Hematopoietic multipotent progenitor cell (in vitro differentiated cells): ENCODE measurements at regions not wholly inside any gene's neighbourhood (a gene's known extent, or its start where the extent isn't known, plus 50 kb on each side); places are given as distances from the start of the nearest gene placed in this dataset.

Source experiments
- DNase-seq, 3 donors: peaks; one replicate each; pipeline ENCODE4 v3.0.0-alpha.2; 2011 to 2015; ENCODE audit warnings: low read depth in 2 of 3, low spot score in 2 of 3

- DNase-seq, result no peak
These were observed 733.7 kb upstream of the POU3F3 start for GRCh38 chr2:104120171-104120570.

- no peak for DNase-seq
These were observed 728.8 kb upstream of the POU3F3 start for GRCh38 chr2:104125096-104125495.

DNA sequence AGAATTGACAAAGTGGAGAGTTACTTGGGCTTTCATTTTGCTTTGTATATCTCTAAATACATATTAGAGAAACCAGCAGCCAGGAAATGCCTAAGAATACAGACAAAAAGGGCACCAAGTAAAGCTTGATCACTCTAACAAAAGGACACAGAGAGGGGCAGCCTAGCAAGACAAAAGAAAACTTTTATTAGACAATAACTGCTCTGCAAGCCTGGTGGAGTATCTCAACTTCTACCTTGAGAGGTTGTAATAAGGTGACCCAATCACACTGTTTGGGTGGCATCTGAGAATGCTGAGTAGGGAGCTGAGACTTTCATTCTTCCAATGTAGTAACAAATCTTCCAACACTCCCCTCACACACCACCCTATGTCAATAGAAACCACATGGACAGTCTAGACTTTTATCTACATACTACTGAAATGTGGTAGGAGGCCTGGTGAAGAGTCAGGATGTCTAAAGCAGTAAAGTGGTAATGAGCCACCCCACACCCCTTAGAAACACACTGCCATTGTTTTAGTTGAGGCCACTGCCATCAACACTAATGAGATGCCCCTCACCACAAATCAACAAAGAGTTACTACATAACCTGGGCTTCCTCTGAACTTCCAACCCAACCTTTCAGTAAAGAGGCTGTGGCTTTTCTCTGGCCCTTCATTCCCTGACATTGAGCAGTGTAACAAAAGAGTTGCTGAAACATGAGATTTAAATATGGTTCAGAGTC lies 726.7 kb upstream of the POU3F3 start:
- DNase-seq, result no peak

DNA sequence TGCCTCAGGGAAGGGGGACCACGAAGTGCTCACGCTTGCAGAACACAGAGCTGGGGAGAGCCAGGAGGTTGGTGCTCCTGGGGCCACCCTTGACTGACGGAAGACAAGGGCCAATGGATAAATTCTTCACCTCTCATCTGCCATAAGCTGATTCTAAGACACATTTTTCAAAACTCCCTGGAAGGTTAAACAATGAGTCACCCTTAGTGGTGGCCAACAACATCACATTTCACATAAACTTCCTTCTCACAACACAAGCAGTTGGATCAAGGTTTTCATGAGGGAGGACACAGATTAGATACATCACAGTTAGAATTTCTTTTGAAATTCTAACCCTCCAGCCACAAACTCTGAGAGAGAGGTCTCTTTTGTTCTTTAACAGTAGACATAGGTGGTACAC lies 713.6 kb upstream of the POU3F3 start:
- no peak for DNase-seq

DNA sequence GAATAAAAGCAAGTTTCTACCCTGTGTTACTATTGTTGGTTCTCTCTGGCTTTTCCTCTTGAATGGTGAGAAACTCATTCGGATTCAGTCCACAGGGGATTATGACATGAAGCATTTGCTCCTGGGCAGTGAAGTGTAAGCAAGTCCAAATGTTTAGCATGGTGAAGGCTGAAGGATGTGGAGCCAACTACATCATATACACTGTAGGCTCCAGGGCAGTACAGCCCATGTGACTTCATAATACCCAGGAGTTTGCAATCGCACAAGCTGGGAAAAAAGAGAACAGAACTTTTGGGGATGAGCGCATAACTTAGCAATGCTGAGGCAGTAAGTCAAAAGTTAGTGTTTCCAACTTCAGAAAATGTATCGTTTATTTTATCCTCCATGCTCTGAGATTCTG lies 695.7 kb upstream of the POU3F3 start:
- DNase-seq, result no peak

DNA sequence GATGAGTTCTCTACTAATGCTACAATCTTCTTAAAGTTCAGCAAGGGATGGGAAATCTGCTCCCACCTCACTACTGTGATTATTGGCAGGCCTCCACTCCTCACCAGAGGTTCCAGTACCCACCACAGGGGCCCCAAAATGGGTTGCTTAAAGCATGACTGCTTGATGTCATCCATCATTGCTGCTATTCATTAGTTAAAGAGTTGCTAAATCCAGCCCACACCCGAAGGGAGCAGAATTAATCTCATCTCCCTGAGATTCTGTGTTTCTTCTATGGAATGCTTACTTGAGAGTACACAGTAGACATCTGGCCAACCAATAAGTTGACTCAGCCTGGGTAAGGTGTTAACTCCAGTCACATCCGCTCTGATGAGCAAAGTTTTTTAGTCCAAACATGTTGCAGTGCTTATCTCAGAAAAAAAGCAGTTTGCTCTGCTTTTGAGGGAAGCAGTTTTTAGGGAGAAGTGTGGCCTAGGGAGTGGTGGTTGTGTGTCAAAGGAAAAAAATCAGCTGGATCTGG lies 690.2 kb upstream of the POU3F3 start:
- DNase-seq, result no peak

DNA sequence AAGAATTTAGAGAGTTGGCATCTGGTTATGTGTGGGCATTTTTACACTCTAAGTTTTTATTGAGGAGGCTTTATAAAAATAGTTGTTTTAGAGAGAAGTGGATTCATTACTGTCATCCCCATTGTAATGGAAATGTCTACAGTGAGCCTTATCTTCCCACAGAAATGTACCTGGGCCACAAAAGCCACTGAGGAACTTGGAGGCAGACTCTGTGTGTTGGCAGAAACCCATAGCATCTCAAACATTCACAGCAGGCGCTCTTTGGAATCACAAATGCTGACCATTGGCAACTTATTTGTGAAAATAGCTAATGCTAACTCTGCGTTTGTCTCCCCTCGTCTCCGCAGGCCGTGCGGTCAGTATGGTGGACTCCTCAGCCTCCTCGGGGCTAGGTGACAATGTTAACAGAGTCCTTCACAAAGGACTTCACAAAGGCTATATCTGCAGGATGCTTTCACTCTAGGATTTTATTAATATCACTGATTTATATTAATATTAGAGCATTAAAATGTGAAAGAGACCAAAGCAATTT lies 689.1 kb upstream of the POU3F3 start:
- no peak for DNase-seq

- DNase-seq, result no peak
These were observed 676.7 kb upstream of the POU3F3 start for GRCh38 chr2:104177179-104177578.

DNA sequence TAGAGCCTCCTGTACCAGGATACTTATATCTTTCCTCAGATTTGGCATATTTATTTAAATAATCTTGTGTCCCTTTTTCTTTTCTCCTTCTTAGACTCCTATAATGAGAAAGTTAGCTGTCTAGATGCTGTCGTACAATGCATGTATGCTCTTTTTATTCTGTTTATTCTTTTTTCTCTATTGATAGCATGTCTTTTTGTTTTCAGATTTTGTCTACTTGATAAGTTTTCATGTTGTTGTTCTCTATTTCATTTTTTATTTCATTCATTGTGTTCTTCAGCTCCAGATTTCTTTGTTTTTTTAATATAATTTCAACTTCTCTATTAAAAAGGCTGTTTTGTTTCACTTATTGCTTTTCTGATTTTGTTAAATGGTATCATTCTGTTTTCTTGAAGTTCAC lies 674.3 kb upstream of the POU3F3 start:
- DNase-seq, result no peak

DNA sequence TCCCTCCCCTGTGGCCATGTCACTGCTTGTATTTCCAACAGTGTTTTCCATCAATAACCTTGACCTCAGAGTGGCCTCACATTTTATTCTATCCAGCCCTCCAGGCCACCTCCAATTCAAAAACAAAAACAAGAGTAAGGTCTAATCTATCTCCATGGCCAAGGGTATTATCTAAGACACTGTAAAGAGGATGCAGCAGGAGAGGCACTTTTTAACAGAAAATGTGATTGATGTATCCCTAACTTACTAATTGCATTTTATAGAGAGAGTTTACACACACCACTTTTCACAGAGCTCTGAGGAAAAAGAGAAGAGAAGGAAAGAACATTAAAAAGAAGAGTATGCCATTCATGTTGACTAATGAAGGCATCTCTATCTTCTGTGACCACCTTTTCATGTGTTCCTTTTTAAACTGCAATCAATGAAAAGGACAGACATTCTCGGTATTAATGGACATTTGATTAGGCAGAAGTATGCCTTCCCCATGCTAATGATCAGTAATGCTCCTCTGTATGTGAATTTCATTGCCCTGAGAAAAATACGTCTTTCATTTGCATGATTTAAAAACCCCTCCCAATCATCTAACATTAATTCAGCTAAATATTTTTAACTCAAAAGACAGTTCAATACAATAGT lies 653.3 kb upstream of the POU3F3 start:
- no peak for DNase-seq

DNA sequence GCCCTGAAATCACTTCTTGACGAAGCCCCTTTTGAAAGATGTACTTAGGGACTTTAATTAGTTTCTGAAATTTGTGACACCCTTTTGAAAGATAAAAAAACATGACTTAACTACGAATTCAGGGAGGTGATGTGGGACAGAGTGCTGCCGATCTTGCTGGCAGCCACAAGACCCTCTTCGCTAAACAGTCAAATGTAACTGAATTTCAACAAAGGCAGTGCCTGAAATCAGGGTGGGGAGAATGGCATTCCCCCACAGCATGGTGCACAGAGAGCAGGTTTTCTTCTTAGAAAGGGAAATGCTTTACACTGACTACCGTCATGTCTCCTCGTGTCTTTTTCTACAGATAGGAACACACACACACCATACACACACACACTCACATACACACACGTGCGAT lies 640.2 kb upstream of the POU3F3 start:
- no peak for DNase-seq

GRCh38 chr2:104215269-104216161 lies 638.4 kb upstream of the POU3F3 start:
- DNase-seq, result no peak

DNA sequence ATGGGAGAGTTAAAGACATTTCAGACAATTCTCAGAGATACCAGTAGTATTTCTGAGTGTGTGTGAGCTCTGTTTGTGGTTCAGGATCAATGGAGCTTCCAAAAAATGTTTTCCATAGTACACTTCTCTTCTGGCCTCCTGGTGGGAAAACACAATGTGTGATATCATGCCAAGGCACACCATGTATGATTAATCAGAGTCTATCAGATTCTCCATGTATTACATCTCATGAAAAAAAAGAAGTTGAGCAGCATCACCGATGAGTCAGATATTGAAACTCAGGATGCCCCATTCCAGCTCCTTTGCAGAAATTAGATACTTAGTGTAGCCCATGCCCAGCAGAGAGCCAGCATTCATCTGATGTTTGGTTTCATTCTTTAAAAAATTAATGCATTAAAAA lies 620.3 kb upstream of the POU3F3 start:
- DNase-seq, result no peak

DNA sequence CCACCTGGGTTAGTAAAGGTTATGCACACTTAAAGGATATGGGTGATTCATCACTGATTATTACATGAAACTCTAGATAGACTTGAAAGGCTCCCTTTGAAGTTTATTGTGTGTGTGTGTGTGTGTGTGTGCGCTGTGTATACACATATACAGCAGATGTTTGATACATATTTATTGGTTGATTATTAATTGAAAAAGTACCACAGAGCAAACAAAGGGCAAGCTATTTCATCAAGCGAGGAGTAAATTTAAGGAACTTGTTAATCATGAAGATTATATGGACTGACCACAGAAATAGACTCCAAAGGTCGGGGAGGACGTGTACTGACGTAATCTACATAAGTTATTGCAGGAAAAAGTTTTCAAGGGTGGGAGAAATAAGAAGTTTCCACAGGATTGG lies 617.4 kb upstream of the POU3F3 start:
- no peak for DNase-seq

DNA sequence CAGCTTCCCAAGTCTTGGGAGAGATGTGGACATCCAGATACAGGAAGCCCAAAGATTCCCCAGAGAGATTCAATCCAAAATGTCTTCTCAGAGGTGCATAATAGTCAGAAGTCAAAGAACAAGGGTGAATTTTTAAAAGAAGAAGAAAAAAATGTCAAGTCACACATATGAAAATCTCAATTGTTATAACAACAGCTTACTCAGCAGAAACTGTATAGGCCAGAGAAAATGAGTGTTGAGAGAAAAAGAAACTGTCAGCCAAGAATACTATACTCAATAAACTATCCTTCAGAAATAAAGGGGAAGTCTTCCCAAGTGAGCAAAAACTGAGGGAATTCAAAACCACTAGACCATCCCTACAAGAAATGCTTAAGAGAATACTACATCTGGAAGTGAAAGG lies 612.9 kb upstream of the POU3F3 start:
- no peak for DNase-seq

DNA sequence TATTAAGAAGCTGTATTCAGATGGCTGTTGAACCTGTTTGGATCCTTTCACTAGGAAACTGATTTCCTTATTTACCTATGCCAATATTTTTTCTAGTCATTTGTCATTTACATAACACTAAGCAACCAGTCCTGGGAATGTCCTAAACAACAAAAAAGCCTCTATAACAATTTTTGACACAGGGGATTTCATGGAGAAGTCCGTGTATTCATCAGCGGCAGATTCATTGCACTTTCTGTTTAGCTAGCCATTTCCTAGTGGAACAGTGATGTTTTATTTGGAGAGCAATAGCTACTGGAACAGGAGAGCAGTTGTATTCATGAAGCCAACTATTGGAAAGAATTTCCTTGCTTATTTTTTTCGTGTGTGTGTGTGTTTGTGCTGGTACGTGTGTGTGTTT lies 604.3 kb upstream of the POU3F3 start:
- DNase-seq, result no peak

GRCh38 chr2:104250635-104251034 lies 603.3 kb upstream of the POU3F3 start:
- DNase-seq, result no peak

GRCh38 chr2:104254017-104254416 lies 599.9 kb upstream of the POU3F3 start:
- no peak for DNase-seq

DNA sequence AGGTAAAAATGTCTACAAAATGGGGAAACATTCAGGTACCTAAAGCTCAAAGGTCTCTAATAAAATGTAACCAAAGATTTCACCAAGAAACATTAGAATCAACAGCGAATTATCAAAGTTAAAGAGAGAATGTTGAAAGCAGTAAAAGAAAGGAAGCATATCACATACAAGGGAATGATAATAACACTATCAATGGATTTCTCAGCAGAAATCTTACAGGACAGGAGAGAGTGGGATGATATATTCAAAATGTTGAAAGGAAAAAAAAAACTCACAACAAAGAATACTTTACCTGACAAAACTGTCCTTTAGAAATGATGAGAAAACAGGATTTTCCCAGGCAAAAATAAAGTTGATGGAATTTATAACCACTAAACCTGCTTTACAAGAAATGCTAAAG lies 591.2 kb upstream of the POU3F3 start:
- DNase-seq, result no peak

GRCh38 chr2:104279646-104280045 lies 574.3 kb upstream of the POU3F3 start:
- DNase-seq, result no peak

DNA sequence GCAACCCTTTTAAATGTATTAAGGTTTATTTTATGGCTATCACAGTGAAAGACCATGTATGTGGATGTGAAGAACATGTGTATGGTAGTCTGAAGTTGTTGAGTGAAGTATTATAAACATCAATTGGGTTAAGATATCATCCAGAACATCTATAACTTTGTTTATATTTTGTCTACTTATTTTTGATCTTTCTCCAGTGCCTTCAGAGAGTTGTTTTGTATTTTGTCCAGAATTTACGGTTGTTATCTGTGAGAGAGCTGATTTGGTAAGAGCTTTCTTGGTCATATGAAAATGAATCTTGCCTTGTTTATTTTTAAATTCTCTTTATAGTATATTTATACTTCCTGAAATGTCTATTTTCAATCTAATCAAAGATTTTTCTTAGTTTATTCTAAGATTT lies 573.7 kb upstream of the POU3F3 start:
- no peak for DNase-seq
